Naive thymus-derived CD4-positive, alpha-beta T cell (primary cell): ENCODE measurements at regions not wholly inside any gene's neighbourhood (a gene's known extent, or its start where the extent isn't known, plus 50 kb on each side); places are given as distances from the start of the nearest gene placed in this dataset.

Experiments used
- ATAC-seq: fragments of 150-1000 bp; cut with Tn5 transposase; 2 replicates; pipeline ENCODE4 v1.10.0; 2021; ENCODE audit warnings: mild to moderate bottlenecking, moderate library complexity
- CTCF ChIA-PET: fragments of 350-600 bp; sonication (Branson Sonifier 250); formaldehyde crosslinking; loops from one replicate; lab custom pipeline; 2021; ENCODE audit warnings: antibody characterized with exemption; lab: Charles Lee
- POLR2A ChIA-PET: fragments of 350-600 bp; sonication (Branson Sonifier 250); formaldehyde crosslinking; loops from one replicate; lab custom pipeline; 2021; ENCODE audit warnings: antibody characterized with exemption, inconsistent platforms; lab: Charles Lee
- DNase-seq, 9 donors: peaks; one replicate each; pipeline versions ENCODE4 v3.0.0 to v3.0.0-alpha.2; 2020 to 2022; ENCODE audit warnings: mixed read lengths in 1 of 9
- H3K27ac ChIP-seq: one replicate; pipeline ENCODE4 v1.7.0; 2013; ENCODE audit warnings: mild to moderate bottlenecking, low read depth, low read length, moderate library complexity
- H3K27me3 ChIP-seq, 2 donors: one replicate each; pipeline ENCODE4 v1.7.0; 2013; ENCODE audit warnings: low read length in 2 of 2, mild to moderate bottlenecking in 2 of 2, moderate library complexity in 2 of 2; ENCODE audit not compliant: control insufficient read depth in 2 of 2, insufficient read depth in 2 of 2
- H3K36me3 ChIP-seq, 3 experiments: 1 replicate in 2 of 3; 2 replicates in 1 of 3; pipeline ENCODE4 v1.7.0; 2013; ENCODE audit warnings: low read length in 3 of 3, mild to moderate bottlenecking in 3 of 3, moderate library complexity in 1 of 3; ENCODE audit not compliant: insufficient read depth in 3 of 3, control insufficient read depth in 2 of 3
- H3K4me1 ChIP-seq, 2 donors: one replicate each; pipeline ENCODE4 v1.7.0; 2013; ENCODE audit warnings: low read length in 2 of 2, mild to moderate bottlenecking in 2 of 2, moderate library complexity in 1 of 2; ENCODE audit not compliant: control insufficient read depth in 2 of 2, insufficient read depth in 2 of 2
- H3K4me3 ChIP-seq: 2 replicates; pipeline ENCODE4 v1.7.0; 2013; ENCODE audit warnings: mild to moderate bottlenecking, low read length
- H3K9me3 ChIP-seq, 3 experiments: 1 replicate in 2 of 3; 2 replicates in 1 of 3; pipeline ENCODE4 v1.7.0; 2013; ENCODE audit warnings: low read length in 3 of 3; ENCODE audit not compliant: control insufficient read depth in 2 of 3
- H3K27ac Mint-ChIP-seq, 9 donors: one replicate each; pipeline ENCODE4 v1.8.0; 2020 to 2022; ENCODE audit warnings: mixed read lengths in 9 of 9, mild to moderate bottlenecking in 8 of 9, moderate library complexity in 5 of 9, inconsistent platforms in 2 of 9
- H3K27me3 Mint-ChIP-seq, 5 donors: one replicate each; pipeline ENCODE4 v1.8.0; 2021 to 2022; ENCODE audit warnings: mixed read lengths in 5 of 5, mild to moderate bottlenecking in 1 of 5
- H3K36me3 Mint-ChIP-seq, 5 donors: one replicate each; pipeline ENCODE4 v1.8.0; 2020 to 2022; ENCODE audit warnings: mixed read lengths in 5 of 5, mild to moderate bottlenecking in 3 of 5, inconsistent platforms in 1 of 5
- H3K4me1 Mint-ChIP-seq, 7 donors: one replicate each; pipeline ENCODE4 v1.8.0; 2020 to 2022; ENCODE audit warnings: mixed read lengths in 7 of 7, mild to moderate bottlenecking in 3 of 7, inconsistent platforms in 1 of 7
- H3K4me3 Mint-ChIP-seq, 10 donors: one replicate each; pipeline ENCODE4 v1.8.0; 2020 to 2022; ENCODE audit warnings: mild to moderate bottlenecking in 10 of 10, mixed read lengths in 10 of 10, moderate library complexity in 6 of 10, inconsistent platforms in 2 of 10
- H3K9me3 Mint-ChIP-seq, 11 donors: one replicate each; pipeline ENCODE4 v1.8.0; 2020 to 2022; ENCODE audit warnings: mixed read lengths in 11 of 11, mild to moderate bottlenecking in 4 of 11, inconsistent platforms in 1 of 11, moderate library complexity in 1 of 11
- intact Hi-C, 2 donors: fragments of 100-400 bp; cut with micrococcal nuclease; formaldehyde crosslinking; loops; one replicate each; pipeline ENCODE4 v1.15.1; 2023

DNA sequence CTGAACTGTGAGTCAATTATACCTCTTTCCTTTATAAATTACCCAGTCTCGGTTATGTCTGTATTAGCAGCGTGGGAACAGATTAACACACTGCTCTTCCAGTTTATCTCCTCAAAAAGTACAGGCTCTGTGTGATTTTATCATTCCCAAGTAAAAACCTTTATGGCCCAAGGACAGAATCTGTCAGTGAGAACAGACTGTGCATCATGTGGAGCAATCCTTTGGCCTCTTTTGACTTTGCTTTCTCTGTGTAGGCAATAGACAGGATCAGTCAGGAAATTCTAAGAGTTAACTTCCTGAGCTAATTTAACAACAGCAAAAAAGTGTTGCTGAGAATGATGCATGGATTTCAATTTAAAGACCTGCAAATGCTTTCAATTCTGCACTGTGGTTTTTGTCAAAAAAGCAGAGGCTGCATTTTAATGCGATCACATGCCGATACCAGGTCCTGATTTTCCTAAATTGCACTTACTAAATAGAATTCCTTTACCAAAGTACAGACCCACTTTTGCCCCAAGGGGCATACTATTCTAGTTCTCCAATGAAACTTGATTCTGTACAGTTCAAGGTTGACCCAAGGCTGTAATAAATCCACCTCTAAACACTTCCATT is 246.7 kb upstream of the MARCKS start:
- Mint-ChIP-seq H3K4me1 (peaks cover 0 to 2% (median 0%) of the 10 kb centered on the region in 7 donors), H3K27me3 (peaks cover 0 to 7% (median 0%) of the 10 kb centered on the region in 5 donors), H3K9me3 (peaks cover 2 to 20% (median 7%) of the 10 kb centered on the region in 11 donors), H3K36me3 (no peaks in the 10 kb centered on the region), H3K4me3 (no peak overlapping the region), H3K27ac (no peak overlapping the region)
- peaks cover 0 to 6% (median 0%) of the 10 kb centered on the region in 3 experiments for H3K9me3 ChIP-seq
- H3K4me1 ChIP-seq = no peaks in the 10 kb centered on the region
- no peaks in the 10 kb centered on the region for H3K27me3 ChIP-seq
- ATAC-seq (no peak), DNase-seq (no peak)
- no peak overlapping the region for H3K4me3 ChIP-seq
- ChIA-PET CTCF (no interaction called here), POLR2A (no interaction called here)
- no peak overlapping the region for H3K27ac ChIP-seq
- no peaks in the 10 kb centered on the region for H3K36me3 ChIP-seq
- intact Hi-C loops = no loop called here

DNA sequence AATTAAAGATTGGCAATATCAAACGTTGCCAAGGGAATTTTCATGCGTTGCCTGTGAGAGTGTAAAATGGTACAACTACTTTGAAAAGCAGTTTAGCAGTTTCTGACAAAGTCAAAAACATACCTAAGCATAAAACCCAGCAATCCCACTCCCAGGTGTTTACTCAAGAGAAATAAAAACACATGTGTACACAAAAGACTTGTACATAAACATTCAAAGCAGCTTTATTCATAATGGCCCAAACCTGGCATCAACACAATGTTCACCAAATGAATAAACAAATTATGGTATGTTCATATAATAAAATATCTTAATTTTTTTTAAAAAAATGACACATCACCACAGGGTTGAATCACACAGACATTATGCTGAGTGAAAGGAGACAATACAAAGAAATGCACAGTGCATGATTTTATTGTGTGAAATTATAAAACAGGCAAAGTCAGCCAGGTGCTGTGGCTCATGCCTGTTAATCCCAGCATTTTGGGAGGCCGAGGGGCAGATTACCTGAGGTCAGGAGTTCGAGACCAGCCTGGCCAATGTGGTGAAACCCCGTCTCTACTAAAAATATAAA is 240.4 kb upstream of the MARCKS start:
- no peaks in the 10 kb centered on the region for H3K36me3 ChIP-seq
- peaks cover 0 to 6% (median 0%) of the 10 kb centered on the region in 5 donors for H3K27me3 Mint-ChIP-seq
- no peak overlapping the region for H3K4me3 ChIP-seq
- no peaks in the 10 kb centered on the region for H3K27me3 ChIP-seq
- no peak overlapping the region for H3K27ac Mint-ChIP-seq
- H3K4me3 Mint-ChIP-seq = no peak overlapping the region
- CTCF ChIA-PET = no interaction called here
- H3K4me1 ChIP-seq = no peaks in the 10 kb centered on the region
- H3K9me3 Mint-ChIP-seq = peaks cover 0 to 16% (median 6%) of the 10 kb centered on the region in 11 donors
- POLR2A ChIA-PET = no interaction called here
- ATAC-seq = no peak
- intact Hi-C loops = no loop called here
- peaks cover 0 to 6% (median 0%) of the 10 kb centered on the region in 3 experiments for H3K9me3 ChIP-seq
- no peaks in the 10 kb centered on the region for H3K36me3 Mint-ChIP-seq
- no peak for DNase-seq
- H3K4me1 Mint-ChIP-seq = no peaks in the 10 kb centered on the region
- no peak overlapping the region for H3K27ac ChIP-seq

DNA sequence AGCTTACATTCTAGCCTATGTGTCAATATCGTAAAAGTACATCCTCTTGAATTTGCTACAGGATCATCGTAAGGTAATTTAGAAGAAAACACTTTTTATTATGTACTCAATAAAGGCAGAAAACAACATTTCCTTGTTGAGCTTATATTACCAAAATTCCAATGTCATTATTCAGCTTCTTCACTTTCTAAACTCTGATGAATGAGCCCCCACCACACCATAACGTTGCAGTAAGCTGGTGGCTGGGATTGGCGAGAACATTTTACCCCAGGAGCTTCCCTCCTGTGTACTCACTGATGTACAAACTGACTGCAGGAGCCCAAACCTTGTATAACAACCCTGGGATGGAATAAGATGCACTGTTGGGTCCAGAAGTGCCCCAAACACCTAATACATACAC is 238.1 kb upstream of the MARCKS start:
- ChIA-PET CTCF (no interaction called here), POLR2A (no interaction called here)
- DNase-seq (no peak), ATAC-seq (no peak)
- no peaks in the 10 kb centered on the region for H3K36me3 ChIP-seq
- peaks cover 0 to 9% (median 0%) of the 10 kb centered on the region in 5 donors for H3K27me3 Mint-ChIP-seq
- H3K27me3 ChIP-seq = no peaks in the 10 kb centered on the region
- H3K4me1 ChIP-seq = no peaks in the 10 kb centered on the region
- H3K4me3 ChIP-seq = no peak overlapping the region
- H3K36me3 Mint-ChIP-seq = no peaks in the 10 kb centered on the region
- H3K4me3 Mint-ChIP-seq = no peak overlapping the region
- H3K4me1 Mint-ChIP-seq = no peaks in the 10 kb centered on the region
- peaks cover 0 to 6% (median 2%) of the 10 kb centered on the region in 11 donors for H3K9me3 Mint-ChIP-seq
- no peaks in the 10 kb centered on the region for H3K9me3 ChIP-seq
- H3K27ac ChIP-seq = no peak overlapping the region
- no peak overlapping the region for H3K27ac Mint-ChIP-seq
- intact Hi-C loops = no loop called here

DNA sequence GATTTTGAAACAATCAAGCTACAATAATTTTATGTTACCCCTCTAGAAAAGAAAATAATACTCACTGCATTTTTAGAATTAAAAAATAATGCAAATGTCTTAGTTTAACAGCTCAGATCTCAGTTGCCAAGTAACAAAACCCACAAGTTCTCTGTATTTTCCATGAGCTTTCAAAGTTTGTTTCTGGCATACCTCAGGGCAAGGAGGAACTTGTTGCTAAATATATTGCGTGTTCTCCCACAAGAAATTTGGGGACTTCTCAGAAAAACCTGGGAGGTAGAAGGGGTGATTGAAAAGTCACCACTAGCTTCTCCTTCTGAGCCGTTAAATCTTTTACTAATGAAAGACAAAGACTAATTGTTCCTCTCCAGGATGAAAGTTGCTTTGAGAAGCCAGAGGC is 236.8 kb upstream of the MARCKS start:
- Histone ChIP-seq H3K9me3 (no peaks in the 10 kb centered on the region), H3K27ac (no peak overlapping the region), H3K27me3 (no peaks in the 10 kb centered on the region), H3K4me3 (no peak overlapping the region), H3K36me3 (no peaks in the 10 kb centered on the region), H3K4me1 (no peaks in the 10 kb centered on the region)
- Mint-ChIP-seq H3K4me3 (no peak overlapping the region), H3K9me3 (peaks cover 0 to 2% (median 0%) of the 10 kb centered on the region in 11 donors), H3K27ac (no peak overlapping the region), H3K27me3 (peaks cover 0 to 9% (median 0%) of the 10 kb centered on the region in 5 donors), H3K4me1 (no peaks in the 10 kb centered on the region), H3K36me3 (no peaks in the 10 kb centered on the region)
- DNase-seq (no peak), ATAC-seq (no peak)
- intact Hi-C loops = no loop called here
- POLR2A ChIA-PET = no interaction called here
- CTCF ChIA-PET = no interaction called here

DNA sequence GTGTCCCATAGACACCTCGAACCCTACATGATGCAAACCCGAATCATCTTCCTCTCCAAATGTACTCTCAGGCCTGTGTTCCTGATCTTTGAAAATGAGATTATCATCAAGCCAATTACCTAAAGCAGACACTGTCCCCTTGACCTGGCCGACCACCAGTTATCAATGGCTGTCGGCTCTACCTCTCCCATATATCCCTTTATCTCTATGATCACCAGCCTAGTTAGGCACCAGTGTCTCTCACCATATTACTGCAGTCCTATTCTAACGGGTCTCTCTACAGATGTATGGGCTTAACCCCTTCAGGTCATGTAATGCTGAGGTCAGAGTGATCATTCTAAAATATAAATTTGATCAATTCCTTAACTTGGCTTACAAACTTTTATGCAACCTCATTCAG is 234.9 kb upstream of the MARCKS start:
- DNase-seq = no peak
- intact Hi-C loops = no loop called here
- Mint-ChIP-seq H3K4me3 (no peak overlapping the region), H3K4me1 (no peaks in the 10 kb centered on the region), H3K9me3 (peaks cover 0 to 2% (median 0%) of the 10 kb centered on the region in 11 donors), H3K27ac (no peak overlapping the region), H3K27me3 (peaks cover 0 to 9% (median 0%) of the 10 kb centered on the region in 5 donors), H3K36me3 (no peaks in the 10 kb centered on the region)
- no peak for ATAC-seq
- ChIA-PET CTCF (no interaction called here), POLR2A (no interaction called here)
- no peaks in the 10 kb centered on the region for H3K4me1 ChIP-seq
- H3K27me3 ChIP-seq = no peaks in the 10 kb centered on the region
- no peak overlapping the region for H3K4me3 ChIP-seq
- H3K9me3 ChIP-seq = no peaks in the 10 kb centered on the region
- H3K27ac ChIP-seq = no peak overlapping the region
- no peaks in the 10 kb centered on the region for H3K36me3 ChIP-seq

DNA sequence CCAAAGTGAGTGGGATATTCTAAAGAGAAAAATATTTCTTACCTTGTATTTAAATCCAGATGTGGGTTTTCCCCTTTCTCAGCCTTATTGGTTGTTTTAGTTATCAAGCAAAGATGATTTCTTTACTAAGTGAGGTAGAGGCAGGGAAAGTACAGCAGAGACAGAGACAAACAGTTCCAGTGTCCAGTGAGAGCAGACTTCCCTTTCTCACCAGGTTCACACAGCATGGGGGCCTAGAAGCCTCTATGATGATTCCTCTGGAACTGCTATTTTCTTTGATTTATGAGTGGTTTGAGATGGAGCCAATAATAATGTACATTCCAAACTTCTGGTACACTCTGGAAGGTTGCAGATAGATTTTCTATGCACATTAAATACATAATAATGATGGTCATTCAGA is 234.0 kb upstream of the MARCKS start:
- Mint-ChIP-seq H3K36me3 (no peaks in the 10 kb centered on the region), H3K4me3 (no peak overlapping the region), H3K27ac (no peak overlapping the region), H3K27me3 (peaks cover 0 to 9% (median 0%) of the 10 kb centered on the region in 5 donors), H3K4me1 (no peaks in the 10 kb centered on the region), H3K9me3 (peaks cover 0 to 2% (median 0%) of the 10 kb centered on the region in 11 donors)
- no peak overlapping the region for H3K4me3 ChIP-seq
- ChIA-PET POLR2A (no interaction called here), CTCF (no interaction called here)
- no peaks in the 10 kb centered on the region for H3K36me3 ChIP-seq
- DNase-seq = no peak
- H3K4me1 ChIP-seq = no peaks in the 10 kb centered on the region
- intact Hi-C loops = no loop called here
- H3K27ac ChIP-seq = no peak overlapping the region
- no peaks in the 10 kb centered on the region for H3K9me3 ChIP-seq
- no peak for ATAC-seq
- H3K27me3 ChIP-seq = no peaks in the 10 kb centered on the region

DNA sequence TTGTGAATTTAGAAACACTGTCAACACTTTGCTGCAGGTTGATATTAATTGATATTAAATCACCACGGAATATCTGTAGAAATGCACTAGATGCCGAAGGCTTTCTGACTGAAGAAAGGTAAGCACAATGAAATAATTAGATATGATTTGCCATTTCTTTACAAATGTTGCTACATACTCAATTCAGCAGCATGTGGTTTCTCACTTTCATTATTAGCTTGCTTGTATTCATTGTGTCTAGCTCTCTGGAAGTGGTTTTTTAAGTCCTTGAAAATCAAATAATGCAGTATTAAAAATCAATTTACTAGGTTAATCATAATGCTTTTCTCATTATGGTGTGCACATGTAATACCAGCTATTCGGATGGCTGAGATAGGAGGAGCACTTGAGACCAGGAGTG is 231.3 kb upstream of the MARCKS start:
- H3K4me3 Mint-ChIP-seq = no peak overlapping the region
- Histone ChIP-seq H3K27me3 (no peaks in the 10 kb centered on the region), H3K27ac (no peak overlapping the region), H3K4me1 (peaks cover 0 to 3% of the 10 kb centered on the region in 2 donors), H3K9me3 (no peaks in the 10 kb centered on the region), H3K36me3 (no peaks in the 10 kb centered on the region), H3K4me3 (no peak overlapping the region)
- H3K27ac Mint-ChIP-seq = no peak overlapping the region
- ChIA-PET CTCF (no interaction called here), POLR2A (no interaction called here)
- no peaks in the 10 kb centered on the region for H3K9me3 Mint-ChIP-seq
- no peak for ATAC-seq
- H3K36me3 Mint-ChIP-seq = no peaks in the 10 kb centered on the region
- no peak for DNase-seq
- peaks cover 0 to 3% (median 0%) of the 10 kb centered on the region in 5 donors for H3K27me3 Mint-ChIP-seq
- intact Hi-C loops = no loop called here
- H3K4me1 Mint-ChIP-seq = peaks cover 0 to 2% (median 0%) of the 10 kb centered on the region in 7 donors
